ENCODE measurements at regions not wholly inside any gene's neighbourhood (a gene's known extent, or its start where the extent isn't known, plus 50 kb on each side); places are given as distances from the start of the nearest gene placed in this dataset.
"Not testable (repeated sequence)": the region's sequence is repeated elsewhere in the genome, so short reads cannot be mapped to it uniquely, and the experiment has no call there.

DNA sequence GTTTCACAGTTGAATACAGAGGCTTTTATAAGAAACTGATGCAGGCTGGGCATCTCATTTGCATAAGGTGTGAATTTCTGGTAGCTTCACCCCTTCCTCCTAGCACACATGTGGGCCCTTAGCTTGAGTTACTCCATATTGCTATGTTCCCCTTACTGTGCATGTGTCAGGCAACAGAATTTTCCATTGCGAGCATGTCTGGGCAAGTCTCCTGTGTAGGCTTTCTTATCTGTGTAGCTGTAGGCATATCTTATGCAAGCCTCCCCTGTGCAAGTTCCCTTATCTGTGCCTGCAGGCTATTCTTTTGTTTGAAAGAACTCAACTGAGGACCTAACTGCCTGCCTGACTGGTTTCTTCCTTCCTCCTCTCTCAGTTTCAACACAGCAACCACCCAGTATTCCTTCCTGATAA, 597.4 kb upstream of the CDH5 start:
- CTCF ChIA-PET, result no interaction called here
- POLR2A ChIA-PET, result no interaction called here

- ChIA-PET CTCF (no interaction called here), POLR2A (no interaction called here)
Observed at GRCh38 chr16:65767125-65767524, 599.4 kb upstream of the CDH5 start.

DNA sequence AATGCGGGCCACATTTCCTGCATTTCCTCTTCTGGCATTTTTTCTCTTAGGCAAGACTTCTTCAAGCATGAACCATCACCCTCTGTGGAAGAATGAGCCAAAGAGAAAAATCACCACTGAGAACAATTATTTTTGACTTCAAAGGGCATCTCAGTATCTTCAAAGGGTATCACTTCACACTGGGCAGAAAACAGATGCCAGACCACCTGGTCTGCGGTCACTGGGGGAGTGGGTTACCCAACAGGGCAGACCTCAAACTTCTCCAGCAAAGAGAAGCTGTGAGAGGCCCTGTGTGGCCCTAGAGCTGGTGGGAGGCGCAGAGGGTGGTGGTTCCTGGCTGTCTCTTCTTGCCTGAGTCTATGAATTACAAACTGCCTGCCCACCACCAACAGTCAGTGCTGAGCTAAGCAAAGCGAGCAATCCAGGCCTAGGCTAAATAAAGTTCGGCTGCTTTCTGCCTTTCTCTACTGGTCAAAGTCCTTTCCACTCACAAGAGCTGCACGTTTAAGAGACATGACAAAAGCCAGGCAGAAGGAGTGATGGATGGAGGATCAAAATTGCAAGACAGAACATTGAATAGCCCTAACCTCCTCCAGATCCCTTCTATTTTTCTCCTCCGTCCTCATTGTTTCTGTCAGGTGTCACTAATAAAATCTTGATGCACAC, 602.7 kb upstream of the CDH5 start:
- CTCF ChIA-PET, result no interaction called here
- POLR2A ChIA-PET, result no interaction called here

DNA sequence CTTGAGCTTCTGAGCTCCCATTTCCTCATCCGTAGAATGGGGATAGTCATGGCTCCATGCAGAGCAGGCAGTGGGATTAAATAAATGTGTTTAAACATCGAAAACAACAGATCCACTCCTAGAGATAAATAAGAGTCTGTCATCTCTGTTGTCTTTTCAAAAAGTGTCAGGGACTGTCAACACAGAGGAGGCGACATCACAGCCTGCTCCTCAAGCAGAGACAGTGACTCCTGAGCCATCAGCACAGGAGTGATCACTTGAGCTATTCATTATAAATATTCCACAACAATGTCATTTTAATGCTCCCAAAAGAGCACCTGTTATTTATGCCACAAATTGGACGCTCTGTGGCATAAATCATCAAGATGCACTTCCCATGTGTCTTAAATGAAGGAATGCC, 605.6 kb upstream of the CDH5 start:
- CTCF ChIA-PET, result no interaction called here
- POLR2A ChIA-PET, result no interaction called here

- ChIA-PET CTCF (interaction anchor here (0.6 kb wide), 1 partner anchor 23 kb away, joined by 3 read pairs; no protein-coding TSS in a partner anchor), POLR2A (no interaction called here)
Observed at GRCh38 chr16:65758620-65759019, 607.9 kb upstream of the CDH5 start.

- CTCF ChIA-PET, result no interaction called here
- POLR2A ChIA-PET, result no interaction called here
Observed at GRCh38 chr16:65757064-65757463, 609.4 kb upstream of the CDH5 start.

DNA sequence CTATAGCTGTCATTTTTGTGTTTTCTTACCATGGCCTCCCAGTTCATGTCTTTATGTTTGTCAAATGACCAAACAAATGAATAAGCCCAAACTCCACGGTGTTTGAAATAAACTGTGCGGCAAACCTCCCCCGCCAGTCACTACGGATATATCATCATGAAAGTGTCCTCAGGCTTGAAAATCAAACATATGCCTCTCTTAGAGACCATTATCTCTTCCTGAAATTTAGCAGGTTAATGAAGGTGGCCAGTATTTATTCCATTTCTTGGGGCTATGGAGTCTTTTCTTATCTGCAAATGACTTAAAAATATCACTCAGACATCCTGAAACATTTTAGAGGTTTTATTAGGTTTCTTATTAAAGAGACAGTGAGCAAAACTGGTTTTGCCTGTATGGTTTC, 610.3 kb upstream of the CDH5 start:
- CTCF ChIA-PET, result no interaction called here
- POLR2A ChIA-PET, result no interaction called here

GRCh38 chr16:65754820-65755691, 611.4 kb upstream of the CDH5 start:
- ChIA-PET POLR2A (no interaction called here), CTCF (no interaction called here)

- POLR2A ChIA-PET, result no interaction called here
- CTCF ChIA-PET, result no interaction called here
Observed at GRCh38 chr16:65752522-65752844, 614.0 kb upstream of the CDH5 start.

DNA sequence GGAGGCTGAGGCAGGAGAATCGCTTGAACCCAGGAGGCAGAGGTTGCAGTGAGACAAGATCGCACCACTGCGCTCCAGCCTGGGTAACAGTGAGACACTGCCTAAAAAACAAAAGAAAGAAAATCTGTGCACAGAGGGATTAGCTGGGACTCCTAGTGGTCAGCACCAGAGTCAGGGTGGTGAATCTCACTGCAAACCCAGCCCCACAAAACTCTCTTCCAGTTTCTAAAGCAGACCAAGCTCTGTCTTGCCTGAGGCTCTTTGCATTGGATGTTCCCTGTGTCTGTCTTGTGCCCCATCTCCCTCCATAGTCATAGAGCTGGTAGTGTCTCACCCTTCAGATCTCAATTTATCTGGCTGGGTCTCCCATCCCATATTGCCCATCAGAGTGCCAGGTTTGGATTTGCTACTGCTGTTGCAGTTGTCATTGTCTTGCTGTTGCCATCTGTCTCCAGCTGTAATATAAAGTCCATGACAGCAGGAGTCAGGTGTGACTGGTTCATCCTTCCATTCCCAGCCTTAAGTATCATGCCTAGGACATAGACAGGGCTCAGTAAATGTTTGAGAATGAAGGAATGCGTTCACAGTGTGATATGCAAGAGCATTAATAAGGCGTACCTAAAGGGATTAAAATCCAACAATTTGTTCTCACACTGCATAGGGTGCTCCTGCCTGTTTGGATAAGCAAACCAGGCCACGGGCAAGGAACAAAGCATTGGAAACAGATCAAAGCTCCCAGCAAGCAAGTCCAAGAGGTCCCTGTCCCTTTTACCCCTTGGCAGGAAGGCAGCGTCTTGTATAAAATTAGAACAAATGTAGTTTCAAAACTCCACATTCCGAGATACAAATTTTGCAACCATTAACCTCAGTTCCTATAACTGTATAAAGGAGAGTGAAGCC, 614.6 kb upstream of the CDH5 start:
- ChIA-PET POLR2A (no interaction called here), CTCF (no interaction called here)

GRCh38 chr16:65749506-65749905, 617.0 kb upstream of the CDH5 start:
- POLR2A ChIA-PET, result no interaction called here

DNA sequence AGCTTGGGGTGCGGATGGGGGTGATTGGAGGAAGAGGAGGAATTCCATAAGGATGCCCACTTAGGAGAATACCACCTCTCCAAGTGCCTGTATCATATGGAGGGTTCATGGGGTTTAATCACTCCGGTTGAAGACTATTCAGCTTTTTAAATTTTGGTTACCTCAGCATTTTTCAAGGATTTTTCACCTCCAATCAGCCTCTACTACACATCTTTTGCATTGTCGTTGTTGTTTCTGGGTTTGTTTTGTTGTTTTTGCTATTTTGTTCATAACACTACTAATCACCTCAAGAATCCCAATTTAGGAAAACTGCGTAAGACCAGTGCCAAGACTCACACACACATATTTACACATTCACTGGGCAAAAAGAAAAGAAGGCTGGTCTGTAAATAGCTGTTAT, 619.5 kb upstream of the CDH5 start:
- ChIA-PET POLR2A (no interaction called here), CTCF (no interaction called here)

More at GRCh38 chr16:65749506-65749905, 617.0 kb upstream of the CDH5 start:
- CTCF ChIA-PET, result no interaction called here

- POLR2A ChIA-PET, result no interaction called here
Observed at GRCh38 chr16:65745201-65745708, 621.2 kb upstream of the CDH5 start.

GRCh38 chr16:65744401-65744800, 622.1 kb upstream of the CDH5 start:
- ChIA-PET POLR2A (no interaction called here), CTCF (no interaction called here)

More at GRCh38 chr16:65745201-65745708, 621.2 kb upstream of the CDH5 start:
- CTCF ChIA-PET, result no interaction called here

DNA sequence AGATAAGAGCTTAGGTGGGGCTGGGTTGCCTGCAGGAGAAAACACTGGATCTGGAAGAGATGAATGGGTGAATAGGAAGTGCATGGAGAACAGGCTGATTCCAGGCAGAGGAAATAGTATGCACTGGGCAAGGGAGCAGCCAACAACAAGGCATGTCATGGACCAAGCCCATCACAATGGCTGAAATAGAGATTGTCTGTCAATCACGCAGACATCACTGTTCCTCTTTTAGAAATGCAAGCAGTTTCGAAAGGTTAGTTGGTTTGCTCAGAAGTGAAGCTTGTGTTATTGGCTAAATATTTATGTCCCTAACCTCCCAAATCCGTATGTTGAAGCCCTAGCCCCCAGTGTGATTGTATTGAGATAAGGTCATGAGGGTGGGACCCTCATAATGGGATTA, 621.7 kb upstream of the CDH11 start:
- POLR2A ChIA-PET, result no interaction called here
- CTCF ChIA-PET, result no interaction called here

DNA sequence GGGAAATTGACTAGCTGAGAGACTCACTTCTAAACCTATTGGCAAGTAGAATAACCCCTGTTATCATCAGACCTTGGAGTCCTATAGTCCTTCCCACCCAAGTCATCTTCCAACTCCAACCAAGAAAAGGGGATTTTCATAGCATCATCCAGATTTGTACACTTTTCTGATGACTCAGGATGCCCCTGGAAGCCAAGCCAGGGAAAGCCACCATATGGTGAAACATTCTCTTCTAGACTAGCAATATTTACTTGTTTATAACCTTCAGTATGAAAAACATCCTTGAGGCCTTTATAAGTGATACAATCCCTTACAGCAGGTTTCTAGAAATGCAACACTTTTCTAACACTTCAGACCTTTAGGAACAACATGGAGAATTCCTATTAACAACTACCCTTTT, 618.8 kb upstream of the CDH11 start:
- POLR2A ChIA-PET, result no interaction called here
- CTCF ChIA-PET, result no interaction called here

DNA sequence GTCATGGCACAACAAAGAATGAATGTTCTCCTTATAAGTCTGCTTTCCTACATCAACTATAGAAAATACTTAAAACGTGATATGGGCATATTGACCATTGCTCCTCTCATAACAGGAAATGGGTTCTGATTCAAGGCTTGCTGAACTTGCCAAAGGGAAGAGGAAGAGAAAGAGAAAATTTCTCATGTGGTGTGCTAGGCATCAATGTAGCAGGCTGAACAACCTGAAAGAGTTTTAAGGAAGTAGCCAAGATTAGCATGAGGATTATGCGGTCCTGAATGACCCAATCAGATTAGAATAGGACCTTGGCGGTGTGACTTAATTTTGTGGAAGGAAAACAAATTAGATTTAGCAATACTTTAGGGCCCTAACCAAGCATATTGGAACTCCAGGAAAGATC, 617.7 kb upstream of the CDH11 start:
- CTCF ChIA-PET, result no interaction called here
- POLR2A ChIA-PET, result no interaction called here

DNA sequence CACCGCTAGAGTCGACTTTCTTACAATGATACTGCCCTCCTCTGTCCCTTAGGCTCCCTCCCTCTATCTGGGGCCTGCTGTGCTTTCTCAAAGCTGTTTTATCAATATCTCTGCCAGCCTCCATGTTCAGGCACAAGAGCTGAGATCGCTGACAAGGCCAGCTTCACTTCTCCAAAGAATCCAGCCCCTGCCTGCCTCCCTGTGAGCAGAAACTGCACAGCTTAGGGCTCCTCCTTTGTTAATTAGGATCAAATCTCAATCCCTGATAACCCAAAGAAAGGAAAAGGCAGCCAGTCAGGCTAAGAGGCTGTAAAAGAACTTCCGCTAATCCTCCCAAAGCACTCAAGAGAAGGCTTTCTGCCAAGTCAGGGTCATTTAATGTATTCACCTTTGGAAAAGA, 616.0 kb upstream of the CDH11 start:
- ChIA-PET POLR2A (no interaction called here), CTCF (no interaction called here)

DNA sequence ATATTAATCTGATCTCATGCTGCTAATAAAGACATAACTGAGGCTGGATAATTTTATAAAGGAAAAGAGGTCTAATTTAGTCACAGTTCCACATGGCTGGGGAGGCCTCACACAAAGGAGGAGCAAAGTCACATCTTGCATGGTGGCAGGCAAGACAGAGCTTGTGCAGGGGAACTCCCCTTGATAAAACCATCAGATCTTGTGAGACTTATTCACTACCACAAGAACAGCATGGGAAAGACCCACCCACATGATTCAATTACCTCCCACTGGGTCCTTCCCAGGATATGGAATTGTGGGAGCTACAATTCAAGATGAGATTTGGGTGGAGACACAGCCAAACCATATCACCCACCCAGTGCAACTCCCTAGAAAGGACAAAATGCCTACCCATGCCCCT, 613.8 kb upstream of the CDH11 start:
- POLR2A ChIA-PET, CTCF ChIA-PET: not testable (repeated sequence)

- CTCF ChIA-PET, result no interaction called here
- POLR2A ChIA-PET, result no interaction called here
Observed at GRCh38 chr16:65733721-65734120, 611.9 kb upstream of the CDH11 start.

- CTCF ChIA-PET, result no interaction called here
- POLR2A ChIA-PET, result no interaction called here
Observed at GRCh38 chr16:65731833-65732232, 610.0 kb upstream of the CDH11 start.
